ENCODE measurements at regions not wholly inside any gene's neighbourhood (a gene's known extent, or its start where the extent isn't known, plus 50 kb on each side); places are given as distances from the start of the nearest gene placed in this dataset.

GRCh38 chr3:152610622-152611021, 224.3 kb upstream of the P2RY1 start:
- TF ChIP-seq USF1 (IDR thresholded peaks at IDR 0.05) = no peak
- TF ChIP-seq FOXM1 (IDR thresholded peaks at IDR 0.05; ENCODE audit: borderline replicate concordance, low read depth) = no peak
- TF ChIP-seq REST (IDR thresholded peaks at IDR 0.05; ENCODE audit: low read depth) = no peak
- no peak for TF ChIP-seq ZBTB7A (IDR thresholded peaks at IDR 0.05; ENCODE audit: low read depth)
- TF ChIP-seq NFIC (IDR thresholded peaks at IDR 0.05) = no peak
- TF ChIP-seq TEAD4 (IDR thresholded peaks at IDR 0.05) = no peak
- no peak for TF ChIP-seq CREB1 (IDR thresholded peaks at IDR 0.05; ENCODE audit: low read depth)
- TF ChIP-seq TAF1 (IDR thresholded peaks at IDR 0.05; ENCODE audit: low read depth) = no peak

GRCh38 chr3:152611905-152612304, 223.0 kb upstream of the P2RY1 start:
- TF ChIP-seq EP300 (IDR thresholded peaks at IDR 0.05; ENCODE audit: borderline replicate concordance) (no peak), RAD21 (IDR thresholded peaks at IDR 0.05; ENCODE audit: low read depth) (no peak)

GRCh38 chr3:152613851-152614250, 221.1 kb upstream of the P2RY1 start:
- no peak for TF ChIP-seq MAX (IDR thresholded peaks at IDR 0.05)
- no peak for TF ChIP-seq TCF12 (IDR thresholded peaks at IDR 0.05; ENCODE audit: low read depth)
- no peak for TF ChIP-seq ZBTB7A (IDR thresholded peaks at IDR 0.05; ENCODE audit: low read depth)
- TF ChIP-seq CEBPB (IDR thresholded peaks at IDR 0.05) = no peak
- TF ChIP-seq EP300 (IDR thresholded peaks at IDR 0.05; ENCODE audit: borderline replicate concordance) = no peak
- TF ChIP-seq FOXM1 (IDR thresholded peaks at IDR 0.05; ENCODE audit: borderline replicate concordance, low read depth) = no peak
- TF ChIP-seq USF1 (IDR thresholded peaks at IDR 0.05) = no peak
- TF ChIP-seq EGR1 (IDR thresholded peaks at IDR 0.05) = no peak

GRCh38 chr3:152615681-152616080, 219.2 kb upstream of the P2RY1 start:
- TF ChIP-seq EGR1 (IDR thresholded peaks at IDR 0.05) (no peak), CREB1 (IDR thresholded peaks at IDR 0.05; ENCODE audit: low read depth) (no peak)

- no peak for TF ChIP-seq CREB1 (IDR thresholded peaks at IDR 0.05; ENCODE audit: low read depth)
- no peak for TF ChIP-seq EP300 (IDR thresholded peaks at IDR 0.05; ENCODE audit: borderline replicate concordance)
- no peak for TF ChIP-seq CEBPB (IDR thresholded peaks at IDR 0.05)
- TF ChIP-seq MAX (IDR thresholded peaks at IDR 0.05) = no peak
- TF ChIP-seq ZBTB7A (IDR thresholded peaks at IDR 0.05; ENCODE audit: low read depth) = no peak
- no peak for TF ChIP-seq TCF12 (IDR thresholded peaks at IDR 0.05; ENCODE audit: low read depth)
- no peak for TF ChIP-seq NFIC (IDR thresholded peaks at IDR 0.05)
Observed at GRCh38 chr3:152617609-152618008, 217.3 kb upstream of the P2RY1 start.

- TF ChIP-seq TCF12 (IDR thresholded peaks at IDR 0.05; ENCODE audit: low read depth) = no peak
- TF ChIP-seq CEBPB (IDR thresholded peaks at IDR 0.05) = no peak
- TF ChIP-seq NFIC (IDR thresholded peaks at IDR 0.05) = no peak
- TF ChIP-seq MAX (IDR thresholded peaks at IDR 0.05) = no peak
- no peak for TF ChIP-seq TAF1 (IDR thresholded peaks at IDR 0.05; ENCODE audit: low read depth)
- TF ChIP-seq TEAD4 (IDR thresholded peaks at IDR 0.05) = no peak
- no peak for TF ChIP-seq REST (IDR thresholded peaks at IDR 0.05; ENCODE audit: low read depth)
- TF ChIP-seq EP300 (IDR thresholded peaks at IDR 0.05; ENCODE audit: borderline replicate concordance) = no peak
- no peak for TF ChIP-seq USF1 (IDR thresholded peaks at IDR 0.05)
- TF ChIP-seq FOXM1 (IDR thresholded peaks at IDR 0.05; ENCODE audit: borderline replicate concordance, low read depth) = no peak
- TF ChIP-seq EGR1 (IDR thresholded peaks at IDR 0.05) = no peak
- no peak for TF ChIP-seq RAD21 (IDR thresholded peaks at IDR 0.05; ENCODE audit: low read depth)
- no peak for TF ChIP-seq CREB1 (IDR thresholded peaks at IDR 0.05; ENCODE audit: low read depth)
- no peak for TF ChIP-seq YY1 (IDR thresholded peaks at IDR 0.05; ENCODE audit: low read depth)
- TF ChIP-seq ZBTB7A (IDR thresholded peaks at IDR 0.05; ENCODE audit: low read depth) = no peak
Observed at GRCh38 chr3:152618529-152618928, 216.4 kb upstream of the P2RY1 start.
